Astrocyte (in vitro differentiated cells and primary cell): ENCODE measurements at regions not wholly inside any gene's neighbourhood (a gene's known extent, or its start where the extent isn't known, plus 50 kb on each side); places are given as distances from the start of the nearest gene placed in this dataset.

Source experiments
- DNase-seq: peaks from one replicate; pipeline ENCODE4 v3.0.0-alpha.2; 2010; ENCODE audit warnings: low read depth
- FAIRE-seq: peaks from 2 replicates; lab custom pipeline; 2011; peaks lifted over from hg19 to GRCh38; lab: Jason Lieb, UNC
- H2AFZ ChIP-seq: 2 replicates; pipeline ENCODE4 v1.6.0; 2012; ENCODE audit warnings: low read depth, low read length, inconsistent platforms
- H3K27ac ChIP-seq: 2 replicates; pipeline ENCODE4 v1.5.1; 2011; ENCODE audit warnings: low read depth, low read length, inconsistent platforms
- H3K27me3 ChIP-seq: 2 replicates; pipeline ENCODE4 v1.6.0; 2011; ENCODE audit warnings: low read length, inconsistent platforms; ENCODE audit not compliant: insufficient read depth
- H3K36me3 ChIP-seq: 2 replicates; pipeline ENCODE4 v1.5.1; 2011; ENCODE audit warnings: low read length, inconsistent platforms; ENCODE audit not compliant: insufficient read depth
- H3K4me1 ChIP-seq: 2 replicates; pipeline ENCODE4 v1.5.1; 2011; ENCODE audit warnings: low read length, inconsistent platforms; ENCODE audit not compliant: insufficient read depth
- H3K4me2 ChIP-seq: 2 replicates; pipeline ENCODE4 v1.6.0; 2012; ENCODE audit warnings: low read length, inconsistent platforms
- H3K4me3 ChIP-seq: 2 replicates; pipeline ENCODE4 v1.5.1; 2011; ENCODE audit warnings: low read depth, mild to moderate bottlenecking, low read length, inconsistent platforms; ENCODE audit not compliant: insufficient read depth
- H3K79me2 ChIP-seq: 2 replicates; pipeline ENCODE4 v1.6.0; 2012; ENCODE audit warnings: mild to moderate bottlenecking, low read length, inconsistent platforms; ENCODE audit not compliant: insufficient read depth
- H3K9ac ChIP-seq: 2 replicates; pipeline ENCODE4 v1.6.0; 2012; ENCODE audit warnings: mild to moderate bottlenecking, low read length, inconsistent platforms
- H3K9me3 ChIP-seq: 2 replicates; pipeline ENCODE4 v1.5.1; 2012; ENCODE audit warnings: low read depth, mild to moderate bottlenecking, low read length, inconsistent platforms; ENCODE audit not compliant: insufficient read depth
- H4K20me1 ChIP-seq: 2 replicates; pipeline ENCODE4 v1.6.0; 2012; ENCODE audit warnings: low read length, inconsistent platforms; ENCODE audit not compliant: insufficient read depth
- H3K27ac Mint-ChIP-seq: one replicate; pipeline ENCODE4 v1.8.0; 2021; ENCODE audit warnings: mild to moderate bottlenecking, mixed read lengths; ENCODE audit not compliant: unreplicated experiment
- H3K27me3 Mint-ChIP-seq: one replicate; pipeline ENCODE4 v1.8.0; 2021; ENCODE audit warnings: low read depth, mixed read lengths; ENCODE audit not compliant: unreplicated experiment
- H3K36me3 Mint-ChIP-seq: one replicate; pipeline ENCODE4 v1.8.0; 2021; ENCODE audit warnings: low read depth, mixed read lengths; ENCODE audit not compliant: unreplicated experiment
- H3K4me1 Mint-ChIP-seq: one replicate; pipeline ENCODE4 v1.8.0; 2021; ENCODE audit warnings: low read depth, mixed read lengths; ENCODE audit not compliant: unreplicated experiment
- H3K4me3 Mint-ChIP-seq: one replicate; pipeline ENCODE4 v1.8.0; 2021; ENCODE audit warnings: mild to moderate bottlenecking, moderate library complexity, mixed read lengths; ENCODE audit not compliant: unreplicated experiment
- H3K9me3 Mint-ChIP-seq: one replicate; pipeline ENCODE4 v1.8.0; 2021; ENCODE audit warnings: mild to moderate bottlenecking, mixed read lengths; ENCODE audit not compliant: unreplicated experiment
- CTCF ChIP-seq: IDR thresholded peaks from 2 replicates; pipeline ENCODE4 v1.5.1; 2011; ENCODE audit warnings: low read depth, mild to moderate bottlenecking, inconsistent platforms, low read length, moderate library complexity; ENCODE audit not compliant: insufficient read depth
- EZH2 ChIP-seq: IDR thresholded peaks from 2 replicates; pipeline ENCODE4 v1.6.1; 2012; ENCODE audit warnings: mild to moderate bottlenecking, low read length, inconsistent platforms; ENCODE audit not compliant: insufficient read depth

- no peak for FAIRE-seq
- H3K4me3 ChIP-seq = no peak overlapping the region
- no peak overlapping the region for H3K9ac ChIP-seq
- DNase-seq = no peak
- Mint-ChIP-seq H3K9me3 (no peaks in the 10 kb centered on the region), H3K27ac (no peak overlapping the region), H3K27me3 (no peaks in the 10 kb centered on the region), H3K4me1 (no peaks in the 10 kb centered on the region), H3K36me3 (no peaks in the 10 kb centered on the region), H3K4me3 (no peak overlapping the region)
- H3K9me3 ChIP-seq = peaks cover 6% of the 10 kb centered on the region
- H2AFZ ChIP-seq = no peak overlapping the region
- H3K4me2 ChIP-seq = no peak overlapping the region
- H3K4me1 ChIP-seq = no peaks in the 10 kb centered on the region
- H4K20me1 ChIP-seq = no peaks in the 10 kb centered on the region
- no peak overlapping the region for H3K27ac ChIP-seq
- H3K79me2 ChIP-seq = no peaks in the 10 kb centered on the region
- H3K27me3 ChIP-seq = no peaks in the 10 kb centered on the region
- no peaks in the 10 kb centered on the region for H3K36me3 ChIP-seq
- no peak for TF ChIP-seq EZH2
- TF ChIP-seq CTCF = no peak
Measured at GRCh38 chr1:195218428-195219212, 1389.6 kb downstream of the KCNT2 start.

GRCh38 chr1:195202241-195202640, 1406.0 kb downstream of the KCNT2 start:
- H3K27ac ChIP-seq = no peak overlapping the region
- no peaks in the 10 kb centered on the region for H3K27me3 ChIP-seq
- no peaks in the 10 kb centered on the region for H3K27me3 Mint-ChIP-seq
- TF ChIP-seq CTCF (no peak), EZH2 (no peak)
- no peaks in the 10 kb centered on the region for H3K9me3 ChIP-seq
- H3K79me2 ChIP-seq = no peaks in the 10 kb centered on the region
- H3K4me2 ChIP-seq = no peak overlapping the region
- no peaks in the 10 kb centered on the region for H3K36me3 Mint-ChIP-seq
- FAIRE-seq (no peak), DNase-seq (no peak)
- H3K4me3 Mint-ChIP-seq = no peak overlapping the region
- H3K36me3 ChIP-seq = no peaks in the 10 kb centered on the region
- H2AFZ ChIP-seq = no peak overlapping the region
- H3K4me3 ChIP-seq = no peak overlapping the region
- no peak overlapping the region for H3K9ac ChIP-seq
- H3K9me3 Mint-ChIP-seq = no peaks in the 10 kb centered on the region
- H3K4me1 ChIP-seq = no peaks in the 10 kb centered on the region
- H4K20me1 ChIP-seq = no peaks in the 10 kb centered on the region
- no peak overlapping the region for H3K27ac Mint-ChIP-seq
- H3K4me1 Mint-ChIP-seq = no peaks in the 10 kb centered on the region

GRCh38 chr1:195200772-195201171, 1407.5 kb downstream of the KCNT2 start:
- no peaks in the 10 kb centered on the region for H3K27me3 ChIP-seq
- FAIRE-seq = no peak
- Mint-ChIP-seq H3K4me3 (no peak overlapping the region), H3K36me3 (no peaks in the 10 kb centered on the region), H3K27ac (no peak overlapping the region), H3K9me3 (no peaks in the 10 kb centered on the region), H3K27me3 (no peaks in the 10 kb centered on the region), H3K4me1 (no peaks in the 10 kb centered on the region)
- H3K4me2 ChIP-seq = no peak overlapping the region
- no peak overlapping the region for H3K4me3 ChIP-seq
- no peaks in the 10 kb centered on the region for H3K9me3 ChIP-seq
- H3K27ac ChIP-seq = no peak overlapping the region
- no peak overlapping the region for H3K9ac ChIP-seq
- no peaks in the 10 kb centered on the region for H3K36me3 ChIP-seq
- H4K20me1 ChIP-seq = no peaks in the 10 kb centered on the region
- H3K79me2 ChIP-seq = no peaks in the 10 kb centered on the region
- no peak for DNase-seq
- no peak overlapping the region for H2AFZ ChIP-seq
- H3K4me1 ChIP-seq = no peaks in the 10 kb centered on the region
- TF ChIP-seq EZH2 = no peak
- TF ChIP-seq CTCF = no peak
